NT2/D1 (cell line): ENCODE measurements at regions not wholly inside any gene's neighbourhood (a gene's known extent, or its start where the extent isn't known, plus 50 kb on each side); places are given as distances from the start of the nearest gene placed in this dataset.

Experiments used
- SUZ12 ChIP-seq: IDR thresholded peaks from 2 replicates; pipeline ENCODE4 v1.6.1; 2011; ENCODE audit not compliant: insufficient read length, insufficient read depth; ENCODE audit errors: extremely low read depth
- YY1 ChIP-seq: IDR thresholded peaks from 2 replicates; pipeline ENCODE4 v1.6.1; 2011; ENCODE audit not compliant: insufficient read length, insufficient read depth
- ZNF274 ChIP-seq: IDR thresholded peaks from 2 replicates; pipeline ENCODE4 v1.6.1; 2011; ENCODE audit warnings: mild to moderate bottlenecking, low read depth, low read length

- TF ChIP-seq ZNF274, result no peak
- TF ChIP-seq YY1, result no peak
- no peak for TF ChIP-seq SUZ12
These were observed 105.9 kb upstream of the SDK1 start for GRCh38 chr7:3195160-3195559.
